Frontal cortex (tissue), 3 donors: ENCODE measurements at regions not wholly inside any gene's neighbourhood (a gene's known extent, or its start where the extent isn't known, plus 50 kb on each side); places are given as distances from the start of the nearest gene placed in this dataset.

ENCODE experiments used
- DNase-seq, 2 donors: peaks; one replicate each; pipeline ENCODE4 v3.0.0; 2012; ENCODE audit warnings: low spot score in 2 of 2
- FAIRE-seq: peaks from 2 replicates; lab custom pipeline; 2012; peaks lifted over from hg19 to GRCh38; lab: Jason Lieb, UNC
- donor health status: control.
- donor health status: control.
- donor health status: control.

- FAIRE-seq (no peak), DNase-seq (no peak)
Observed at GRCh38 chr11:111153194-111153593, 92.3 kb upstream of the POU2AF2 start.

DNA sequence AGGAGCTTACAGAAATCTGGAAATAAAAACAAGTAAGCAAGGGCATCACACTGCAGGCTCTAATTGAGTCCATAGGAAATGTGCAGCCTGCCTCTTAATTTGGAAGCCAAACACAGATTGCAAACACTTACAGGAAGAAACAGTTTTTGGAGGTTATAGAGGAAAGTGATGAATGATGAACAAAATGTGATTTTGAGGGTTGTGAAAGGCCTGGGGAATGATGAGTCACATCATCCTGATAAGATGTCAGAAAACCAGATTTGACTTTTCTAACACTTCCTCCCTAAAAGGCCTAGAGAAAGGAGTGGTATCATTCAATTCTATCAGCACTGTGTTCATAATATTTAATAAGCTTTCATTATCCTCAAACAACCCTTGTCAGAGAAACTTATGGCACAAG lies 96.6 kb upstream of the POU2AF2 start:
- DNase-seq, result no peak
- no peak for FAIRE-seq

DNA sequence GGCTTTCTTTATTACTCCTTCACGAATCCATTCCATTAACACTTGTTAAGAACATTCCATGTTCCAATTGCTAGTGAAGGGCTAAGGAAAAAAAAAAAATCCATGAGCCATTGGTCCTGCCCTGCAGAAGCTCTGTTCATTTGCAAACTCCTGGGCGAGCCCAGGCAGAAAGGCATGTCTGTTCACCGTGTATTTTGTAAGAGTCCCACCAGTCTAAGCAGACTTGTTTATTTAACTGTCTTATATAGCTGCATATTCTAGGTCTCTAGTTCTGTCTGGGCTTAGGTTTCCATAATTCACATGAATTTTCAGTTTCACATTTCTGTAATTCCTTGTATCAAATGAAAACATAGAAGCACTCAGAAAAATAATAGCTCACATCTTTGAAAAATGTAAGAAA lies 97.4 kb upstream of the POU2AF2 start:
- DNase-seq, result no peak
- no peak for FAIRE-seq

DNA sequence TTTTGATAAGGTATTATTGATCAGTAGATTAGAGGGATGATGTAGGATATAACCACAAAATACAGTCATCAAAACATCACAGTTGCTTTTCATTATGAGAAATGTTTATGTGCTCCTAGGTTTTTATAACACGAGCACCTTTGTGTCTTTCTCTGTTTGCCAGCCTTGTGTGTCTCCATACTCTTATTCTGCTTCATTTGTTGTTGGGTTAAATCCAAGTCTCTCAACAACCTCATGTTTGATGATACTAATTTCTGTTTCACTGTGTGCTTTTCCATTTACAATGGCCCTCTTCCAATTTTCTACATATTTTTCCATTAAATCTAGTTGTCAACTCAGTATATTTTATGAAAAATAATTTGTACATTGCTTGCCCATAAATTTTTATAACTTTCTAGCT lies 107.7 kb upstream of the POU2AF2 start:
- FAIRE-seq (no peak), DNase-seq (no peak)

DNA sequence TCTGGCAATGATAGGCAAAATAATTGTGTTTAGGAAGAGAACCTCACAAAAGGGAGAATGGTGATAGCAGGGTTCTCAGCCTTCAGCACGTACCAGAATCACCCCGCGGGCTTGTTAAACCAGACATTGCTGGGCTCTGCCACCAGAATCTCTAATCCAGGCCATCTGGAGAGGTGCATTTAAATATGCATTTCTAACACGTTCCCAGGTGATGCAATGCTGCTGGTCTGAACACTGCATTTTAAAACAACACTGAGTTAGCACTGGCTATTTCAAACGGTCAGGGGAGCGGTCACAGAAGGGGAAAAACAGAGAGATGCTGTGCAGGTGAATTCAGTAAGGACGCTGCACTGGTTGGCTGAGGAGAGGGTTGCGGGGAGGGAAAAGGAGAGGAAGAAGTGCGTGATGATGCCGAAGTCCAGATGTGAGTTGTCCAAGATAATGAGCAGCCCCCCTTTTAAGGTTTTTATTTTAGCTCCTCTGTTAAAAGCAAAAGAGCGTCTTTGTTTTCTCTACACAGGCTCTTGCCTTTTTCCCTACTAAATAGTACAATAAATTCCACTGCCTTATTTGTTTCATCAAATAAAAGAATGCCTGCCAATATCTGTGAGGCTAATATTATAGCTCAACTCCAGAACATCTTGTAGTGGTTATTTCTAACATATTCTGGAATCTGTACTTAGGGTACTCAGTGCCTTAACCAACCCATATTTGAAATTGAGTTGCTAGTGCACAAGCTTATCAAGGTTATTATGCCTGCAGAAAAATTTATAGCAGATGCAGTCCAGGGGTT lies 109.6 kb upstream of the POU2AF2 start:
- no peak for DNase-seq
- FAIRE-seq, result no peak

DNA sequence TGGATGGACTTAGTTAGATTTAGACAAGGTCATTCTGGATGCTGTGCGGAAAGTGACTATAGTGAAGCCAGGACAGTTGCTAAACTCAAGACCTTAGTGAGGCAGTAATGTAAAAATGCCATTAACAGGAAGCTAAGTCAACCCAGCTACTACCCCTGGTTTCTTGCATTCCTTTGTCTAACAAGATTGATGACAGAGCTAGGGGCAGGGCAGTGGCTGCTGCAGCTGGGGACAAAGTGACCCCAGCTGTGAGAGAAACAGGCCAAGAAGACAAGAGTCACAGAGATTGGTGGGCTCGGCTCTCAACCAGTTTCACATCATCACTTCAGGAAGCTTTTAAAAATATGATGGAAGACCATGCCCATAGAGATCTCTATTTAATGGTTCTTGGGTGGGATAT lies 110.4 kb upstream of the POU2AF2 start:
- DNase-seq (no peak), FAIRE-seq (no peak)

GRCh38 chr11:111128076-111128870 lies 117.3 kb upstream of the POU2AF2 start:
- FAIRE-seq (no peak), DNase-seq (no peak)

GRCh38 chr11:111124724-111125123 lies 120.8 kb upstream of the POU2AF2 start:
- FAIRE-seq, result no peak
- DNase-seq, result no peak

GRCh38 chr11:111123463-111124398 lies 121.8 kb upstream of the POU2AF2 start:
- DNase-seq, result no peak
- no peak for FAIRE-seq

DNA sequence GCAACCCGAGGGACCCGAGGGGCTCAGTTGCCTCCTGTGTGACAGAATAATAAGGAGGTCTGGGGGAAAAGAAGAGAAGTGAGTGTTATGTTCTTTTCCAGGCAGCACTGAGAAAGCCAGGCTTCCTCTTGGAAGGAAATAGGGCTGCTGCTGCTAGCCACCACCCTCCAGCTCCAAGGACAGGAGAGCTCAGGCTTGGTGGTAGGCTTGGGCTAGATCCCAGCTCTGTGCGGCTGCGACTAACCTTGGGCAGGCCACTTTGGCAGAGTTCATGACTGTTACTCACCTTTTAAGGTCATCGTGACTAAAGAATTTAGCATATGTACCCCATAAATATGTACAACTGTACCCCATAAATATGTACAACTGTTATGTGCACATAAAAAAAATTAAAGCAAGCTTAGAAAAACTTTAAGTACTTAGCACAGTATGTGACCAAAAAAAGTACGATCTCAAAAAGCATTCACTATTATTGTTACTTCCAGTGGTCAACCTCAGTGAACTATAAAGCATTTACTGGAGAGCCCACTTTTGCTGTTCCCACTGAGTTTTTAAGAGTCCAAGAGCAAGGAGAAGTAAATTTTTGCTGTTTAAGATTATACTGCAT lies 124.7 kb upstream of the POU2AF2 start:
- no peak for DNase-seq
- no peak for FAIRE-seq

GRCh38 chr11:111120161-111120560 lies 125.4 kb upstream of the POU2AF2 start:
- no peak for FAIRE-seq
- DNase-seq, result no peak

DNA sequence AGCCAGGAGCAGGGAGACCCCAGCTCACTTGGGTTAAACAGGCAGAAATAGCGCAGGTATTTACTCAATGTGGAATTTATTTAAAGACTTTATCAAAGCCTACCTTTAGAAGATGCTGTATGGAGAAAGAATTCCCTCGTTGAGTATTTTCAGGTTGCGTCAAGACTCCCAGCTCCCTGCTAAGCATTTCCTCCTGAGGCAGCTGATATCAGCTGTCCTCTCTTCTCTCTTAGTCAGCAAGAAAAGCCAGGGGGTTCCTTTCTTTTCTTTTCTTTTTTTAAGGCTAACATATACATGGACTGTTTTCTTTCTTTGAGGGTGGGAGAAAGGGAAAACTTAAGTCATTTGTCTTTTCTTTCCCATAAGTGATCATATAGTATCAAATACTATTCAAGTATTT lies 125.8 kb upstream of the POU2AF2 start:
- DNase-seq (no peak), FAIRE-seq (no peak)

DNA sequence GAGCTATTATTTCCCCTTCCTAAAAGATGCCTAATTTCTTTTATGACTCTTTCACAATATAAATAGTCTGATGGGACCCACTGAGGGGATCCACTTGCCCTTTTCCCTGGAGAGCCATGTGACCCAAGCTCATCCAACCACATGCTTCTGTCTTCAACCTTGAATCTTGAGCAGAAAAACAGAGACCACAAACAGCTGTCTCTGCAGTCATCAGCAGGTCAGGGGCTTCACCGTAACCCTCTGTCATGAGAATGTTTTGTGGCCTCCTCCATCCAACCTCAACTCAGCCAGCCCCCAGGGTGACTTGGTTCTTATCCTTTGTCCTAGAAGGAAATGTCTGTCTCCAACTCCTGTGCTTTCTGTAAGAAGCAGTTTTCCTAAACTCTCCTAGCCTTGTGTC lies 129.6 kb upstream of the POU2AF2 start:
- no peak for DNase-seq
- FAIRE-seq, result no peak

DNA sequence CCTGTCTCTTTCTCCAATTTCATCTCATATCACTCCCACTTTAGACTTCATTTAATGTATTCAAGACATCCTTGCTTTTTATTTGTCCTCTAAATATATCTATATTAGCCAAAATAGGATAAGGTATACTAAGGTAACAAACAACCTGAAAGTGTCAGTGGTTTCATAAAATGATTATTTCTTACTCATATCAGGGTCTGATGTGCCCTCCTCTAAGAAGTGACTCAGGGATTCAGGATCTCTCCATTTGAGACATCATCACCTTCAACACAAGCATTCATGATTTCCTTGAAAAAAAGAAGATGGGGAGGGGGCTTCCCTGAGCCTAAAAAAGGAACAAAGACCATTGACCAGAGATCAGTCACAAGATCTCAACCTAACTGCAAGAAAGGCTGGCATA lies 131.4 kb upstream of the POU2AF2 start:
- FAIRE-seq (no peak), DNase-seq (no peak)

GRCh38 chr11:111112614-111113013 lies 132.9 kb upstream of the POU2AF2 start:
- DNase-seq (no peak), FAIRE-seq (no peak)

- no peak for DNase-seq
Observed at GRCh38 chr11:111107501-111107900, 138.0 kb upstream of the POU2AF2 start.

GRCh38 chr11:111106641-111107040 lies 138.9 kb upstream of the POU2AF2 start:
- DNase-seq (no peak), FAIRE-seq (no peak)

More at GRCh38 chr11:111107501-111107900, 138.0 kb upstream of the POU2AF2 start:
- no peak for FAIRE-seq

DNA sequence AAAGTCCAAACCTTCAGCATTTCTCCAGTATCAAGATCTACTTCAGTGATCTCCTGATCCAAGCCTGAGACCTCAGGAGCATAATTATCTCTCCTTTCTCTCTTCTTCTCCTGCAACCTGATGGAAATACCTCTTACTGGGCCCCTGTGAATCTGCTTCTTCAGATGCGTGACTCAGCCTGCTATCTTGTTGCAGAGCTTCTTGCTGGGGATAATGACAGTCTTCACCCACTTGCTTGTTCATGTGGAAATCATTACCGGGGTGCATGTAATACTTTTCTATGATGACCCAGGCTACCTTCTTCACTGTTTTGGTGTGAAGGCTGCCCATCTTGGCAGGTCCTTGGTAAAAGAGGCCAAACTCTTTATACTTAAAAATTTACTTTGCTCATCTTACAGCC lies 140.0 kb upstream of the POU2AF2 start:
- FAIRE-seq, result no peak
- no peak for DNase-seq

- no peak for DNase-seq
- FAIRE-seq, result no peak
Observed at GRCh38 chr11:111104185-111104584, 141.3 kb upstream of the POU2AF2 start.

- no peak for DNase-seq
- FAIRE-seq, result no peak
Observed at GRCh38 chr11:111101881-111102280, 143.6 kb upstream of the POU2AF2 start.
